ENCODE measurements at regions not wholly inside any gene's neighbourhood (a gene's known extent, or its start where the extent isn't known, plus 50 kb on each side); places are given as distances from the start of the nearest gene placed in this dataset.

- BruUV-seq (replicated peaks) = no TSS peak
- peaks cover 94% of the 10 kb centered on the region for H3K27me3 Mint-ChIP-seq (ENCODE audit: unreplicated experiment)
- no peak overlapping the region for H3K4me3 Mint-ChIP-seq (ENCODE audit: low read depth, unreplicated experiment)
- intact Hi-C loops (cut with micrococcal nuclease; ENCODE audit: unreplicated experiment) = no loop called here
- DNase-seq = no peak
- no peaks in the 10 kb centered on the region for H3K36me3 Mint-ChIP-seq (ENCODE audit: insufficient read depth, unreplicated experiment)
- no peaks in the 10 kb centered on the region for H3K9me3 Mint-ChIP-seq (ENCODE audit: low read depth, unreplicated experiment)
- no peak overlapping the region for H3K27ac Mint-ChIP-seq (ENCODE audit: unreplicated experiment)
- H3K4me1 Mint-ChIP-seq (ENCODE audit: low read depth, unreplicated experiment) = no peaks in the 10 kb centered on the region
- no peak for TF ChIP-seq CTCF (IDR thresholded peaks at IDR 0.05; ENCODE audit: unreplicated experiment)
- CTCF ChIA-PET = interaction anchor here (0.6 kb wide), 1 partner anchor 337 kb away, joined by 9 read pairs; no protein-coding TSS in a partner anchor
Observed at GRCh38 chr15:69916169-69916785, 181.4 kb downstream of the TLE3 start.

- no peak for TF ChIP-seq CTCF (IDR thresholded peaks at IDR 0.05; ENCODE audit: unreplicated experiment)
- CTCF ChIA-PET = no interaction called here
- intact Hi-C loops (cut with micrococcal nuclease; ENCODE audit: unreplicated experiment) = no loop called here
- H3K27ac Mint-ChIP-seq (ENCODE audit: unreplicated experiment) = no peak overlapping the region
- no peak overlapping the region for H3K4me3 Mint-ChIP-seq (ENCODE audit: low read depth, unreplicated experiment)
- no peak for DNase-seq
- H3K27me3 Mint-ChIP-seq (ENCODE audit: unreplicated experiment) = peaks cover 97% of the 10 kb centered on the region
- H3K36me3 Mint-ChIP-seq (ENCODE audit: insufficient read depth, unreplicated experiment) = no peaks in the 10 kb centered on the region
- H3K9me3 Mint-ChIP-seq (ENCODE audit: low read depth, unreplicated experiment) = no peaks in the 10 kb centered on the region
- no peaks in the 10 kb centered on the region for H3K4me1 Mint-ChIP-seq (ENCODE audit: low read depth, unreplicated experiment)
- BruUV-seq (replicated peaks) = no TSS peak
Observed at GRCh38 chr15:69917056-69917455, 180.7 kb downstream of the TLE3 start.

- no peak for DNase-seq
- H3K4me3 Mint-ChIP-seq (ENCODE audit: low read depth, unreplicated experiment) = no peak overlapping the region
- CTCF ChIA-PET = no interaction called here
- H3K27me3 Mint-ChIP-seq (ENCODE audit: unreplicated experiment) = peaks cover 98% of the 10 kb centered on the region
- peaks cover 9% of the 10 kb centered on the region for H3K9me3 Mint-ChIP-seq (ENCODE audit: low read depth, unreplicated experiment)
- no peaks in the 10 kb centered on the region for H3K4me1 Mint-ChIP-seq (ENCODE audit: low read depth, unreplicated experiment)
- H3K36me3 Mint-ChIP-seq (ENCODE audit: insufficient read depth, unreplicated experiment) = no peaks in the 10 kb centered on the region
- BruUV-seq (replicated peaks) = no TSS peak
- H3K27ac Mint-ChIP-seq (ENCODE audit: unreplicated experiment) = no peak overlapping the region
- intact Hi-C loops (cut with micrococcal nuclease; ENCODE audit: unreplicated experiment) = no loop called here
- no peak for TF ChIP-seq CTCF (IDR thresholded peaks at IDR 0.05; ENCODE audit: unreplicated experiment)
Observed at GRCh38 chr15:69919816-69920215, 177.9 kb downstream of the TLE3 start.

GRCh38 chr15:69920221-69920620 is 177.5 kb downstream of the TLE3 start:
- TF ChIP-seq CTCF (IDR thresholded peaks at IDR 0.05; ENCODE audit: unreplicated experiment) = no peak
- intact Hi-C loops (cut with micrococcal nuclease; ENCODE audit: unreplicated experiment) = no loop called here
- no peak for DNase-seq
- no peaks in the 10 kb centered on the region for H3K36me3 Mint-ChIP-seq (ENCODE audit: insufficient read depth, unreplicated experiment)
- H3K4me3 Mint-ChIP-seq (ENCODE audit: low read depth, unreplicated experiment) = no peak overlapping the region
- peaks cover 9% of the 10 kb centered on the region for H3K9me3 Mint-ChIP-seq (ENCODE audit: low read depth, unreplicated experiment)
- no peak overlapping the region for H3K27ac Mint-ChIP-seq (ENCODE audit: unreplicated experiment)
- CTCF ChIA-PET = no interaction called here
- no TSS peak for BruUV-seq (replicated peaks)
- peaks cover 98% of the 10 kb centered on the region for H3K27me3 Mint-ChIP-seq (ENCODE audit: unreplicated experiment)
- H3K4me1 Mint-ChIP-seq (ENCODE audit: low read depth, unreplicated experiment) = no peaks in the 10 kb centered on the region

All from Calu3 (cell line).